Muscle layer of colon (tissue), 2 donors: ENCODE measurements at regions not wholly inside any gene's neighbourhood (a gene's known extent, or its start where the extent isn't known, plus 50 kb on each side); places are given as distances from the start of the nearest gene placed in this dataset.

Source experiments
- H3K27ac ChIP-seq: one replicate; pipeline ENCODE4 v1.7.0; 2013; ENCODE audit warnings: low read depth, mild to moderate bottlenecking, low read length, moderate library complexity
- H3K27me3 ChIP-seq, 2 donors: one replicate each; pipeline ENCODE4 v1.7.0; 2013; ENCODE audit warnings: low read length in 2 of 2, mild to moderate bottlenecking in 2 of 2; ENCODE audit not compliant: insufficient read depth in 2 of 2, control insufficient read depth in 1 of 2
- H3K36me3 ChIP-seq: one replicate; pipeline ENCODE4 v1.7.0; 2013; ENCODE audit warnings: mild to moderate bottlenecking, low read length; ENCODE audit not compliant: insufficient read depth
- H3K4me1 ChIP-seq: one replicate; pipeline ENCODE4 v1.7.0; 2013; ENCODE audit warnings: mild to moderate bottlenecking, low read length; ENCODE audit not compliant: insufficient read depth
- H3K4me3 ChIP-seq, 2 donors: one replicate each; pipeline ENCODE4 v1.7.0; 2013; ENCODE audit warnings: low read length in 2 of 2, low read depth in 1 of 2, mild to moderate bottlenecking in 1 of 2, moderate library complexity in 1 of 2
- H3K9ac ChIP-seq: one replicate; pipeline ENCODE4 v1.7.0; 2013; ENCODE audit warnings: low read length
- H3K9me3 ChIP-seq: one replicate; pipeline ENCODE4 v1.7.0; 2013; ENCODE audit warnings: mild to moderate bottlenecking, low read length
- donor health status: abdominal sarcoma.
- donor health status: Adenocarcinoma of cecum.

DNA sequence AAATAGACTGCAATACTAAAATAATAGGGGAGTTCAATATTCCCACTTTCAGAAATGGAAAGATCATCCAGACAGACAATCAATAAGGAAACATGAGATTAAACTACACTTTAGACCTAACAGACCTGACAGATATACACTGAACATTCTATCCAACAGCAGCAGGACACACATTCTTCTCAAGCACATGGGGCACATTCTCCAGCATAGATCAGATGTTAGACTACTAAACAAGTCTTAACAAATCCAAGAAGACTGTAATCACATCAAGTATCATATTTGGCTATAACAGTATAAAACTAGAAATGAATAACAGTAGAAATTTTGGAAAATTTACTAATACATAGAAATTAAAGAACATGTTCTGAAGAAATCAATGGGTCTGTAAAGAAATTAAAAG is 458.9 kb upstream of the ANKRD30A start:
- Histone ChIP-seq H3K36me3 (no peaks in the 10 kb centered on the region), H3K4me1 (peaks cover 8% of the 10 kb centered on the region), H3K4me3 (no peak overlapping the region), H3K27ac (no peak overlapping the region), H3K9me3 (no peaks in the 10 kb centered on the region), H3K9ac (no peak overlapping the region), H3K27me3 (no peaks in the 10 kb centered on the region)

DNA sequence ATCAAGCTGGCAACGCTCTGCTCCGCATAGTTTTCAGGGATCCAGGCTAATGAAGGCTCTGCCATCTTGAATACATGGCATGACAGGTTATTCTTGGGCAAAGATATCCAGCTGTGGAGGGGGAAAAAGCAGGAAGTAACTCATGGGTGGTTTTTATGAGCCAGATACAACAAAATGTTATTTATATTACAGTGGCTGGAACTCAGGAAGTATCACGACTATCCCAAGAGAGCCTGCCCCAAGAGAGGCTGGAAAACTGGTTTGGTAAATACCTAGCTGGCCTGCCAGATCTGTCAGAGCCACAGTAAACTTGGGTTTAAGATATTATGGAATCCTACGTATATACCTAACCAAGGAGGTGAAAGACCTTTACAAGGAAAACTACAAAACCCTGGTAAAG is 462.8 kb upstream of the ANKRD30A start:
- Histone ChIP-seq H3K4me1 (no peaks in the 10 kb centered on the region), H3K27ac (no peak overlapping the region), H3K9me3 (no peaks in the 10 kb centered on the region), H3K9ac (no peak overlapping the region), H3K27me3 (no peaks in the 10 kb centered on the region), H3K36me3 (no peaks in the 10 kb centered on the region), H3K4me3 (no peak overlapping the region)

DNA sequence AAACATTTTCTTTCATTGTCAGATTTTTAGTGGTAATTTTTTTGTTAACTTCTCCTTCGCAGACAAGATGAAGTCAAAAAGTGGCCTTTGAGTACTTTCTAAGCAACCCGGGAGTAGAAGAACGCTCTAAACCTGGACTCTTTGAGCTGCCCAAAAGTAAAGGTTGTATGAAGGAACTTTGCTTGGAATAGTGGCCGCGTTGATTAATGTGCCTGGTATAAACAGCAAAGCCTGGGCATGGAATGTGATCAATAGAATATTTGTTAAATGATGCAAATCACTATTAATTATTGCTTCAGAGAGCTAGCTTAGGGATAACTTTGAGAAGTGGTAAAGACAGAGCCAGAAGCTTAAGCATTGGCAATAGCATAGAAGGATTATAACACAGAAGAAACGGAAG is 475.1 kb upstream of the ANKRD30A start:
- no peaks in the 10 kb centered on the region for H3K27me3 ChIP-seq
- no peak overlapping the region for H3K27ac ChIP-seq
- no peaks in the 10 kb centered on the region for H3K4me1 ChIP-seq
- H3K9me3 ChIP-seq: no peaks in the 10 kb centered on the region
- no peak overlapping the region for H3K9ac ChIP-seq
- H3K36me3 ChIP-seq: no peaks in the 10 kb centered on the region
- no peak overlapping the region for H3K4me3 ChIP-seq

DNA sequence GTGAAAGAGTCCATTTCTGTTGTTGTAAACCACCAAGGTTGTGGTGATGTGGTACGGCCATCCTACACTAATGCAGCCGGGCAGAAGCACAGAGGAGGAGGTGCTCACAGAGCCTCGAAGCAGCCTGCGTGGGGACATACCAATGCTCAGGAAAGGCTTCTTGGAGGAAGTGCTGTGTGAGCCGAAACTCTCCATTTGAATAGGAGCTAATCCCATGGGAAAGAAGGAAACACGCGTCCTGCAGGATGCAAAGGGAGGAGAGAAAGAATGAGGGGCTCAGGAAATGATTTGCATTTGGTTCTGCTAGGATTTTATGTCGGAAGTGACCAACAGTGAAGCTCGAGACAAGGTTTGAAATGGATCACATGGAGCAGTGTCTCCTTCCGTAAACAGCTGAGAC is 477.9 kb upstream of the ANKRD30A start:
- Histone ChIP-seq H3K27ac (no peak overlapping the region), H3K9ac (no peak overlapping the region), H3K36me3 (no peaks in the 10 kb centered on the region), H3K4me1 (no peaks in the 10 kb centered on the region), H3K4me3 (no peak overlapping the region), H3K9me3 (no peaks in the 10 kb centered on the region), H3K27me3 (no peaks in the 10 kb centered on the region)

DNA sequence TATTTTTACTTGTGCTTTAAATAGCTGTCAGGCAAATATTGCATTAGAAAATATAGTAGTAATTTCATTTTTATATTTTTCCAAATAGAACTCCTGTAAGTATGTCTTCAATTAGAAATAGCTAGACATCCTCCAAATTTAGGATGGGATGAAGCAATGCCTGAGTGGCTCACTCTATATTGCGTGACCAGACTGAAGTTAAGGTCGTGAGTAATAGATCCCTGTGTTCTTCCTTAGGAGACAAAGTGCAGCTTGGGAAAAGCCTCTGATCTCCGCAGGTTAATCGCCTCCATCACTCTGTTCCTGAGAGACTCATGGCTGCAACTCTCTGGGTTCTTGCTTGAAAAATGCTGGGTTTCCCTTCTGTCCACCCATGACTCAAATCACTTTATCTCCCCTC is 484.8 kb upstream of the ANKRD30A start:
- Histone ChIP-seq H3K9ac (no peak overlapping the region), H3K27me3 (no peaks in the 10 kb centered on the region), H3K27ac (no peak overlapping the region), H3K36me3 (no peaks in the 10 kb centered on the region), H3K9me3 (no peaks in the 10 kb centered on the region), H3K4me1 (no peaks in the 10 kb centered on the region), H3K4me3 (no peak overlapping the region)

DNA sequence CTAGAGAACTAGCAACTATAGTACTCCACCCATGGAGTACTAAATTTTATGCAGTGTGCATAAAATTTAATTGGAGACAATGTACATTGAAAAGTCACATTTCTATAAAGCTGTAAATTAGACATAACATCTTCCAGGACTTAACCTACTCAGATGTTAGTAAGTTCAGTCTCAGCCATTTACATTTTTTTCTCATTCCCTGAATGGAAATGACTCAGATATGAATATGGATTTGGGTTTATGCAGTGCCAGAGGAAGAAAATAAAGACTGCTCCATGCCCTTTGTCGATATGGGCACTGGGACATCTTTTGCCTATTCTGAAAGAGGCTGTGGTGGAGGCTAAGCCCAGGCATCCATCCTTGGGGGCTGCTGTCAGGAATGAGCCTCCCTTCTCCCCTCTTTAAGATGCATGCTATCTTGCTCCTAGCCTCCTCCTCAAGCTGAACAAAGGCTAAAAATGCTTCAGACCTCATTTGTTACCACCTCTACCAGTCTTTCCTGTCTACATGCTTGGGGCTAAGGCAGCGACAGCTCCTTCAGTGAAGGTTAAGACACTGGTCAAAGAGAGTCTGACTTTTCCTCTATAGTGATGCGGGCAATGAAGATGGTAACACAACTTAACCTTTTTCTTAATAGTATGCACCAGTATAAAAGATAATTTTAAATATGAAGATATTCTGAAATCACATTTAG is 486.8 kb upstream of the ANKRD30A start:
- H3K27me3 ChIP-seq: no peaks in the 10 kb centered on the region
- no peak overlapping the region for H3K4me3 ChIP-seq
- H3K36me3 ChIP-seq: no peaks in the 10 kb centered on the region

DNA sequence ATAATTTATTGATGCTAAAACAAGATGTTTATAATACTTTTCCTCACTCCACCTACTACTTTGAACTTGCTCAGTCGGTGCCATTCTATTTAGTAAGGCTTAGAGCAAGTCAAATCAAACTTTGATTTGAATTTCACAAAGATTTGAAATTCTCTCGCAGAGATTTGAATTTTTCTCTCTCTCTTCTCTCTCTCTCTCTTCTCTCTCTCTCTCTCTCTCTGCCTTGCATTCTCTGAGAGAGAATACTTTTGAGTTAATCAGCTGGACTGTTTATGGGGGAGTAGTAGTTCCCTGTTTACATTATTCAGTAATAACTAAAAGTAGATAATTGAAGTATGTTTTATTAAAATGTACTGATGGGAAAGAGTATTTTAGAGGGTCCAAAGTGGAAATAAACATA is 488.5 kb upstream of the ANKRD30A start:
- Histone ChIP-seq H3K9me3 (no peaks in the 10 kb centered on the region), H3K27ac (no peak overlapping the region), H3K4me3 (no peak overlapping the region), H3K9ac (no peak overlapping the region), H3K27me3 (no peaks in the 10 kb centered on the region), H3K4me1 (no peaks in the 10 kb centered on the region), H3K36me3 (no peaks in the 10 kb centered on the region)

More for the DNA sequence above, 486.8 kb upstream of the ANKRD30A start:
- no peak overlapping the region for H3K27ac ChIP-seq
- H3K9me3 ChIP-seq: no peaks in the 10 kb centered on the region
- no peaks in the 10 kb centered on the region for H3K4me1 ChIP-seq
- no peak overlapping the region for H3K9ac ChIP-seq

DNA sequence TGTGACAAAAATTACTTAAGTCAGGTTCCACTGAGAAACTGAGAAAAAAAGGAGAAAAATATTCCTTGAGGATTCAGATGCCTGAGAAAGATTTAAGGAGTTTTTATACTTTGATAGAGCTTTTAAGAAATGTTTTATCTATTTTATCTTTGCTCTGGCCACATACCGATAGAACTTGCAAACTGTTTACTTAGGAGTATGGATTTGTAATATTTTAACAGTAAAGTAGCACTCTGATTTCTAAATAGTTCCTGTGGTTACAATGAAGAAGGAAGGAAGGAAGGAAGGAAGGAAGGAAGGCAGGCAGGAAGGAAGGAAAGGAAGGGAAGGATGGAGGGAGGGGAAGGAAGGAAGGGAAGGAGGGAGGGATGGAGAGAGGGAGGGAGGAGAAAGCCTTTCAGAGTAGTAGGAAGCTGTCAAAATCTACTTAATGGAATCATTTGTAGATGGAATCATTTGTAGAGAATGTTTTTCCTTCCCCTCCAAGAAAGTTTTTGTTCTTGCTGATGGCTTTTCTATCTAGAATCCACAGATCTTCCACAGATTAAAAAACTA is 489.0 kb upstream of the ANKRD30A start:
- Histone ChIP-seq H3K9me3 (no peaks in the 10 kb centered on the region), H3K9ac (no peak overlapping the region), H3K36me3 (no peaks in the 10 kb centered on the region), H3K4me1 (no peaks in the 10 kb centered on the region), H3K27ac (no peak overlapping the region), H3K4me3 (no peak overlapping the region), H3K27me3 (no peaks in the 10 kb centered on the region)

DNA sequence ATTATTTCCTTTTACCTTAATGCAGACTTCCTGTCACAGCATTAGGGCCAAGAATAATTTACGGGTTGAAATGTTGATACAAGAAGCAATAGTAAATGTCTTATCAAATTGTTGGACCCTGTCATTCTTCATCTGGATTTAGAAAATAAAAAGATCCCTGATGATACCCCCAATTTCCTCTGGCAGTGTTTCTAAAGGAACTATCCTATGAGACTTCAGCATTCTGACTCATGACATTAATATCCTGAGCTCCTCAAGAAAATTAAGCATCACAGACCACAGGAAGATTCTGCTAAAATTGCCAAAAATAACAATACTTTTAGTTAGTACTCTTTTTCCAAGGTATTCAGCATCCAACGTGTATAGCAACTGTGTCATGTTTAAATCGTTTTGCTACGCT is 490.5 kb upstream of the ANKRD30A start:
- H3K27ac ChIP-seq: no peak overlapping the region
- H3K9ac ChIP-seq: no peak overlapping the region

DNA sequence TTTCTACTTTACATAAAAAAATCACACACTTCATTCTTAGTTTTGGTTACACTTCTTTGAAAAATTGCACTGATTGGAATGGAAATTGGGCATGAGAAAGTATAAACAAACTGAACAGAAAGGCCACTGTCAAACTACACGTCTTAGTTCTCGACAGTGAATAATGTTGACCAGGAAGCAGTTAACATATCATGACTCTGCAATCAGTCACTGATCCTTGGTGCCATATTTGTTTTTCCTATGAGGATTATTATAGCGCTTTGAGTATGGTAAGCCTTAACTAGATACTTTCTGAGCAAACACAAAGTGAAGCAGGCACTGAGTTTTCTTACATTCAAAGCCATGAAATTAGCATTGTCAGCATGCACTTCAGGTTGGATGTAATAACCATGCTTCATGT is 495.1 kb upstream of the ANKRD30A start:
- Histone ChIP-seq H3K9me3 (no peaks in the 10 kb centered on the region), H3K4me3 (no peak overlapping the region), H3K4me1 (no peaks in the 10 kb centered on the region), H3K27ac (no peak overlapping the region), H3K9ac (no peak overlapping the region), H3K36me3 (no peaks in the 10 kb centered on the region), H3K27me3 (no peaks in the 10 kb centered on the region)

More for the DNA sequence above, 490.5 kb upstream of the ANKRD30A start:
- Histone ChIP-seq H3K27me3 (no peaks in the 10 kb centered on the region), H3K4me3 (no peak overlapping the region), H3K4me1 (no peaks in the 10 kb centered on the region), H3K36me3 (no peaks in the 10 kb centered on the region), H3K9me3 (no peaks in the 10 kb centered on the region)

DNA sequence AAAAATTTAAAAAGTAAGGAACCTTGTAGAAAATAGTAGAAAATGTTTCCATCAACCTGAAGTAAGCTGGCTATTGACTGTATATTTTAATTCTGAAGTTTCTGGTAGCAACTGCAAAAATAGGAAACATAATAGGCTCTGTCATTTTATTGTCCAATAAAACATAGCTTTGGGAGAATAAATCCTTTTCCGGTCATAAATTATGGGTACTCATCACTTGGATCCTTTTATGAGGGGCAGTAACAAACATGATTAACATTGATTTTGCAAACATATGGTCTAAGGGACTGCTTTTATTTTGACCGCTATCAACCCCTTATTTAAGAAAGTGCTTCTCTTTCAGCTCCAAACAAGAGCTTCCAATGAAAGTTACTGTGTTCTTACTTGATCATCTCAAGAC is 495.9 kb upstream of the ANKRD30A start:
- H3K4me3 ChIP-seq: no peak overlapping the region
- H3K36me3 ChIP-seq: no peaks in the 10 kb centered on the region
- H3K9ac ChIP-seq: no peak overlapping the region
- no peak overlapping the region for H3K27ac ChIP-seq
- H3K27me3 ChIP-seq: no peaks in the 10 kb centered on the region
- no peaks in the 10 kb centered on the region for H3K9me3 ChIP-seq
- H3K4me1 ChIP-seq: no peaks in the 10 kb centered on the region

DNA sequence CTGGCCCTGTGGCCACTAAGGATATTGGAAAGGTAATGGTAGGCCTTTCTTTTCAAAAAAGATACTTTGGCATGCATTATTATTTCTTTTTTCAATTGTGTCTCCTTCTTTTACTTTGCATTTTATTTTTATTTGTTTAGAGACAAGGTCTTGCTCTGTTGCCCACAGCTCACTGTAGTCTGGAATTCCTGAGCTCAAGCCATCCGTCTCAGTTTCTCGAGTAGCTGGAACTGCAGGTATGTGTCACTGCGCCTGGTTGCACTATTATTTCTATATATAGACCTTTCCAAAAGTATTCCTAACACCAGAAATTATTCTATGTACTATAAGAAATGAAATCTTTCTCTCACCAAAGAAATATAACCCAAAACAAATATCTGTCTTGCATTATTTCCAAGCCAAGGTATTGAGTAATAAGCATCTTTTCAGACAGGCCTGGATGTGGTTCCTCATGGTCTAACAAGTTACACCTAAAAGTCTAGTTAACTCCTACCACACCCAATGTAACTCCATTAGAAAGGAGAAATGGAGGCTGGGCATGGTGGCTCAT is 500.8 kb upstream of the ANKRD30A start:
- Histone ChIP-seq H3K4me1 (no peaks in the 10 kb centered on the region), H3K9ac (no peak overlapping the region), H3K27me3 (no peaks in the 10 kb centered on the region), H3K4me3 (no peak overlapping the region), H3K9me3 (no peaks in the 10 kb centered on the region), H3K36me3 (no peaks in the 10 kb centered on the region), H3K27ac (no peak overlapping the region)
